Mucosa of rectum (tissue), 2 donors: ENCODE measurements at regions not wholly inside any gene's neighbourhood (a gene's known extent, or its start where the extent isn't known, plus 50 kb on each side); places are given as distances from the start of the nearest gene placed in this dataset.
"Not testable (repeated sequence)": the region's sequence is repeated elsewhere in the genome, so short reads cannot be mapped to it uniquely, and the experiment has no call there.

Source experiments
- H3K27ac ChIP-seq, 2 donors: one replicate each; pipeline ENCODE4 v1.7.0; 2013; ENCODE audit warnings: inconsistent platforms in 2 of 2, low read depth in 2 of 2, low read length in 2 of 2
- H3K27me3 ChIP-seq, 2 donors: one replicate each; pipeline ENCODE4 v1.7.0; 2013; ENCODE audit warnings: low read length in 2 of 2; ENCODE audit not compliant: control insufficient read depth in 2 of 2, insufficient read depth in 2 of 2
- H3K36me3 ChIP-seq, 2 donors: one replicate each; pipeline ENCODE4 v1.7.0; 2013; ENCODE audit warnings: low read length in 2 of 2; ENCODE audit not compliant: control insufficient read depth in 2 of 2, insufficient read depth in 2 of 2
- H3K4me1 ChIP-seq, 2 donors: one replicate each; pipeline ENCODE4 v1.7.0; 2013; ENCODE audit warnings: low read length in 2 of 2, mild to moderate bottlenecking in 1 of 2; ENCODE audit not compliant: control insufficient read depth in 2 of 2, insufficient read depth in 2 of 2
- H3K4me3 ChIP-seq, 2 donors: one replicate each; pipeline ENCODE4 v1.7.0; 2013; ENCODE audit warnings: low read length in 2 of 2
- H3K9ac ChIP-seq, 2 donors: one replicate each; pipeline ENCODE4 v1.7.0; 2013; ENCODE audit warnings: low read length in 2 of 2, low read depth in 1 of 2, mild to moderate bottlenecking in 1 of 2
- H3K9me3 ChIP-seq, 2 donors: one replicate each; pipeline ENCODE4 v1.7.0; 2013; ENCODE audit warnings: low read length in 2 of 2; ENCODE audit not compliant: control insufficient read depth in 2 of 2
- donor health status: healthy.
- donor health status: Normal muscosa, but diverticular disease.

DNA sequence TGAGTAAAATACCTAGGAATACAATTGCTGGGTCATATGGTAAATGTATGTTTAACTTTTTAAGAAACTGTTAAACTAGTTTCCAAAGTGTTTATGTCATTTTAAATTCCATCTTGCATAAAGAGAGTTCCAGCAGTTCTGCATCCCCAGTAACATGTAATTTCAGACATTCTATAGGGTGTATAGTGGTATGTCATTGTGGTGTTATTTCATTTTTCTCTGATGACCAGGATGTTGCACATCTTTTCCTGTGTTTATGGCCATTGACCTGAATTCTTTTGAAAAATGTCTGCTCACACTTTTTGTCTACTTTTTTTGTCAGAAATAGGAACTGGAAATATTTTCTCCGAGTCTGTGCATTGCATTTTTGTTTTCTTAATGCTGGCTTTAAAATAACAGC, 128.9 kb downstream of the TMEM200A start:
- no peak overlapping the region for H3K9ac ChIP-seq
- no peaks in the 10 kb centered on the region for H3K9me3 ChIP-seq
- H3K4me3 ChIP-seq, result no peak overlapping the region
- no peak overlapping the region for H3K27ac ChIP-seq
- no peaks in the 10 kb centered on the region for H3K4me1 ChIP-seq
- H3K27me3 ChIP-seq, result no peaks in the 10 kb centered on the region
- H3K36me3 ChIP-seq, result no peaks in the 10 kb centered on the region

DNA sequence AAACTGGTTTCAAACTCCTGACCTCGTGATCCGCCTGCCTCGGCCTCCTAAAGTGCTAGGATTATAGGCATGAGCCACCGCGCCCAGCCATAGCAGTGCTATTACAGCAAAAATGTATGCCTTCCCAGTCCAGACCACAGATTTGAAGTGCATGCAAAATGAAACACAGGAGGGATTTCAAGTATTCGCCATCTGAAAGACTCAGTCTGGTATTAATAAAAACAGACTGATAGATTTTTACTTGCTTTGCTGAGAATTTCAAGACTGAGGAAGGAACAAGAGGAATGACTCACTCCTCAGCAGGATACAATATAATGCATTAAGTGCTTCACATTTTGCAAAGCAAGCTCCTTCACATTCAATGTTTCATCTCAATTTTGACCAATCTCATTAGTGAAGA, 134.9 kb downstream of the TMEM200A start:
- Histone ChIP-seq H3K27ac (no peak overlapping the region), H3K9me3 (no peaks in the 10 kb centered on the region), H3K4me1 (no peaks in the 10 kb centered on the region), H3K9ac (no peak overlapping the region), H3K36me3 (no peaks in the 10 kb centered on the region), H3K27me3 (no peaks in the 10 kb centered on the region), H3K4me3 (no peak overlapping the region)

DNA sequence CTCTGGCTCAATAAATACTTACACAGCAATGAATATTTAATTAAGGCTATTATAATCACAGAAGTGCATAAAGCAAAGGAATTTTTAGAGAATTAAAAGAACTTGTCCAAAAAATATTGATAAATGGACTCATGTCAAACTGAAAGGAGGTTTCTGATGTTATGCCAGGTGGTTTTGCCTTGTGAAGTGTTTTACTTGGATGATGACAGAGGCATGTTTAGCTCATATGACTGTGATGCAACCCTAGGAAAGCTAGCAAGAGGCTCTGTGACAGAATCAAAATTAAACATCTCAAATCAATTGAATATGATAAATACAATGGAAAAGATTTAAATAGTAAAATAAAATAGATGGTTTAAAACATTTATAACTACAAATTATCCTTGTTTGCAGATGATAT, 137.3 kb downstream of the TMEM200A start:
- no peak overlapping the region for H3K27ac ChIP-seq
- H3K9me3 ChIP-seq, result no peaks in the 10 kb centered on the region
- no peak overlapping the region for H3K9ac ChIP-seq
- no peaks in the 10 kb centered on the region for H3K4me1 ChIP-seq
- no peak overlapping the region for H3K4me3 ChIP-seq
- H3K27me3 ChIP-seq, result no peaks in the 10 kb centered on the region
- no peaks in the 10 kb centered on the region for H3K36me3 ChIP-seq

DNA sequence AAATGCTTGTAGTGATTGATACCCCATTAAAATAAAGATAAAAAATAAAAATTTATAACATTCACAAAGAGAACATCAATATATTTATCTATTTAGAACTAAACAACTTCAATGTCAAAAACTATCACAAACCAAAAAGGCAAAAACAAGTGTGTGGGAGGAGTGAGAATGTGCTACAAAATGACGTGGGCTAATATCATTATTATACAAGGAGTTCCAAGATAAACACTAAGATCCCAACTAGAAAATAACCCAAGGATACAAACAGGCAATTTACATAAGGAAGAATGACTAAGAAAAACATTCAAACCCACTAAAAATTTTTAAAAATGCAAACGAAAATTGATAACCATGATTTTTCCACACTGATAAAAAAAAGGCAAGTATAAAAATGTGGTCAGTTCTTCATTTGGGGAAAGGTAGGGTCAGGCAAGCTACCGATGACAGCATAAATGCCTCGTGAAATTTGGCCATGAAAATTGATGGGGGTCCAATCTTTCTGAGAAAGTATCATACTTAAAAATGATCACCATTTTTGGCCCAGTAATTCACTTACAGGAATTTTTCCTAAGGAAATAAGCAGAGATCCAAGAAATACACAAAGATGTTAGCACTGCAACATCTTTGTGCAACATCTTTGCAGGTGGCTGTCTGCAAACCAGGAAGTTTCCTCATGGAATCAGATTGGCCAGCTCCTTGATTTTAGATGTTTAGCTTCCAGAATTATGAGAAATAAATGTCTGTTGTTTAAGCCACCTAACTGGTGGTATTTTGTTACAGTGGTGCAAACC, 140.2 kb downstream of the TMEM200A start:
- H3K4me3 ChIP-seq, result no peak overlapping the region
- no peaks in the 10 kb centered on the region for H3K9me3 ChIP-seq
- H3K4me1 ChIP-seq, result no peaks in the 10 kb centered on the region
- H3K36me3 ChIP-seq, result no peaks in the 10 kb centered on the region
- no peak overlapping the region for H3K27ac ChIP-seq
- H3K9ac ChIP-seq, result no peak overlapping the region
- no peaks in the 10 kb centered on the region for H3K27me3 ChIP-seq

DNA sequence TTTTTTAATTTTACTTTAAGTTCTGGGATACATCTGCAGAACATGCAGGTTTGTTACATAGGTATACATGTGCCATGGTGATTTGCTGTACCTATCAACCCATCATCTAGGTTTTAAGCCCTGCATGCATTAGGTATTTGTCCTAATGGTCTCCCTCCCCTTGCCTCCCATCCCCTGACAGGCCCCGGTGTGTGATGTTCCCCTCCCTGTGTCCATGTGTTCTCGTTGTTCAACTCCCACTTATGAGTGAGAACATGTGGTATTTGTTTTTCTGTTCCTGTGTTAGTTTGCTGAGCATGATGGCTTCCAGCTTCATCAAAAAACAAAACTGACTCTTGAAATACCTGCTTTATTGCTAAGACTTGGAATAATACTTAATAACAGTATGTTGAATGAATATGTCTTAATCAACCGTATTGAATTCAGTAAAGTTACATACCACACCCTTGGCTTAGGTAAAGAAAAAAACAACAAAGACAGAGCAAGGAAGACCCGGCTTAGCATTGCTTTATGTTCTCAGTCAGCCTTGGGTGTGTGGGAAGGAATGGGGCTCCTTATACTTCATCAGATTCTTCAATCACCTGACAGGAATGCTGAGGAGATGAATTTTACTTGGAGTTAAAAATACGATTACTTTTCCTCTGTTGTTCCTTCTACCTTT, 141.3 kb downstream of the TMEM200A start:
- not testable (repeated sequence) for H3K27ac ChIP-seq, H3K27me3 ChIP-seq, H3K9me3 ChIP-seq, H3K4me1 ChIP-seq, H3K36me3 ChIP-seq, H3K4me3 ChIP-seq, H3K9ac ChIP-seq

DNA sequence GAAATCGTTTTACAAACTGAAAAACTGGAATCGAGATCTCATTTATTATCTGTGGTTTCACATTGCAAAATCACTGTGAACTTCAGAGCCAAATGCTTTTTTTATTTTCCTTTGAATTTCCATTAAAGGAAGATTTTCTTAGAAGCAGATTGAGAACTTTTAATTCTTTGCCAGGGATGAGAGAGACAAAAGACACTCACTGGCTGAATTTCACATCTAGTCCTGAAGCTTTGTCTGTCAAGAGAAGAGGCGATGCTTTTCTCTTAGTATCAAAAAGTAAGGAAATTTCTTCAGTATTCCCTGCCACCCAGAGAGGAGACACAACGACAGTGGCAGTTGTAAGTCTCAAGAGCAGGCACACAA, 141.8 kb downstream of the TMEM200A start:
- no peak overlapping the region for H3K9ac ChIP-seq
- no peaks in the 10 kb centered on the region for H3K36me3 ChIP-seq
- no peaks in the 10 kb centered on the region for H3K9me3 ChIP-seq
- no peak overlapping the region for H3K4me3 ChIP-seq
- no peaks in the 10 kb centered on the region for H3K4me1 ChIP-seq
- no peak overlapping the region for H3K27ac ChIP-seq
- H3K27me3 ChIP-seq, result no peaks in the 10 kb centered on the region

DNA sequence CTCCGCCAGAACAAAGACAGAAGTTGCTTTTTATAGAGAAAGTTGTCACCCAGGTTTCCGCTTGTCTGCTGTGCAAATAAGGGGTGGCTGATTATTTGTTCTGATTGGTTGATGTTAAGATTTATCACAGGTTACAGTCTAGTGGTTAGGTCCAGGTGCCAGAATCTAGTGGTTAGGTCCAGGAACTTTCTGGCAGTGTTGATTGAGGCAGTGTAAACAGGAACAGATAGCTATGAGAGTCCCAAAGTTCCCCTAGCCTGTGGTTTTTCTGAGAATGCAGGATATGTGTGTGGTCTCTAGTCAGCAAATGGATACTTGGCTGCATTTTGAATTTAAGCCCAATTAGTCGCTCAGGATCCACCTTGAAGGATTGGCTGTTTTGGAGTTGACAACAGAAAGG, 148.0 kb downstream of the TMEM200A start:
- Histone ChIP-seq H3K27ac (peak overlapping the region in 1 of 2 donors; percentile 19), H3K4me3 (no peak overlapping the region), H3K27me3 (no peaks in the 10 kb centered on the region), H3K9me3 (no peaks in the 10 kb centered on the region), H3K9ac (no peak overlapping the region), H3K4me1 (peaks cover 0 to 3% of the 10 kb centered on the region in 2 donors), H3K36me3 (no peaks in the 10 kb centered on the region)

DNA sequence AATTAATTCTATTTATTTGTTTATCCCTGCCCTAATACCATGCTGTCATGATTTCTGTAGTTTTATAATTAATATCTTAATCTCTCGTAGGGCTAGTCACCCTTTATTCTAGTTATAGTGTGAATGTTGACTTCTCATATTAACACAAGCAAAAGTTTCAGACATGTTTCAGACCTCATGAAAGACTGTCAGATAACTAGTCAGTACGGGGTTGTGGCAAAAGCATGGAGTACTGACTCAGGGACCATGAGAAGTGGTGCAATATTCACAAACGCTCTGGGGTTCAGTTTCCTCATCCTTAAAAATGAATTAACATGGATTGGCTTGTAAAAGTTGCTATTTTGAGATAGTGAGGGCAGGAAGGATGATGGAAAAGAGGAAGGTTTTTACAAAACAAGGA, 148.9 kb downstream of the TMEM200A start:
- Histone ChIP-seq H3K27me3 (no peaks in the 10 kb centered on the region), H3K4me3 (no peak overlapping the region), H3K9me3 (no peaks in the 10 kb centered on the region), H3K9ac (no peak overlapping the region), H3K4me1 (peaks cover 0 to 3% of the 10 kb centered on the region in 2 donors), H3K27ac (no peak overlapping the region), H3K36me3 (no peaks in the 10 kb centered on the region)

DNA sequence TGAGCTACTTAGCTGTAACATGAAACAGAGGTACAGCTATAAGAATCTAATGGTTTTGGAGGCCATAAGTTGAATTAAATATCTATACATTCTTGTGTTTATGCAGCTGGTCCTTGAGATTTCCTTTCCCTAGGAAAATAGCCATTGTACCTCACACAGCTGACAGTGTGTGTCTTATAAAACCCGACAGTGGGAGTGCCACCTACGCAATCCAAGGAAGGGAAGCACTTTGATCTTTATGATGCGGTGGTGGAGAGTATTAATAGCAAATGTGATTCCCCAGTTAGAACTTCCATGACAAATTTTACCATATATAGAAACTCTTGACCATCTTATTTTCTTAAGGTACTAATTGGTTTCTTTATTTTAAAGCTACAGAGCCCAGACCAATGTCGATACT, 149.5 kb downstream of the TMEM200A start:
- peaks cover 0 to 3% of the 10 kb centered on the region in 2 donors for H3K4me1 ChIP-seq
- no peak overlapping the region for H3K4me3 ChIP-seq
- no peak overlapping the region for H3K9ac ChIP-seq
- no peak overlapping the region for H3K27ac ChIP-seq
- no peaks in the 10 kb centered on the region for H3K27me3 ChIP-seq
- no peaks in the 10 kb centered on the region for H3K9me3 ChIP-seq
- no peaks in the 10 kb centered on the region for H3K36me3 ChIP-seq

DNA sequence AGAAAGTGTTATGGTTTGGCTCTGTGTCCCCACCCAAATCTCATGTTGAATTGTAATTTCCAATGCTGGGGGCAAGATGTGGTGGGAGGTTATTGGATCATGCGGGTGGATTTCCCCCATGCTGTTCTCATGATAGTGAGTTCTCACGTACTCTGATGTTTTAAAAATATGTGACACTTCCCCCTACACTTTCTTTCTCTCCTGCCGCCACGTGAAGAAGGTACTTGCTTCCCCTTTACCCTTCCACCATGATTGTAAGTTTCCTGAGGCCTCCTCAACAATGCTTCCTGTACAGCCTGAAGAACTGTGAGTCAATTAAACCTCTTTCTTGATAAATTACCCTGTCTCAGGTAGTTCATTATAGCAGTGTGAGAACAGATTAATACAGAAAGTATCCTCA, 150.8 kb downstream of the TMEM200A start:
- no peaks in the 10 kb centered on the region for H3K27me3 ChIP-seq
- H3K27ac ChIP-seq, result no peak overlapping the region
- H3K36me3 ChIP-seq, result no peaks in the 10 kb centered on the region
- no peak overlapping the region for H3K9ac ChIP-seq
- peaks cover 0 to 3% of the 10 kb centered on the region in 2 donors for H3K4me1 ChIP-seq
- H3K4me3 ChIP-seq, result no peak overlapping the region
- no peaks in the 10 kb centered on the region for H3K9me3 ChIP-seq
